ENCODE measurements at regions not wholly inside any gene's neighbourhood (a gene's known extent, or its start where the extent isn't known, plus 50 kb on each side); places are given as distances from the start of the nearest gene placed in this dataset.

DNA sequence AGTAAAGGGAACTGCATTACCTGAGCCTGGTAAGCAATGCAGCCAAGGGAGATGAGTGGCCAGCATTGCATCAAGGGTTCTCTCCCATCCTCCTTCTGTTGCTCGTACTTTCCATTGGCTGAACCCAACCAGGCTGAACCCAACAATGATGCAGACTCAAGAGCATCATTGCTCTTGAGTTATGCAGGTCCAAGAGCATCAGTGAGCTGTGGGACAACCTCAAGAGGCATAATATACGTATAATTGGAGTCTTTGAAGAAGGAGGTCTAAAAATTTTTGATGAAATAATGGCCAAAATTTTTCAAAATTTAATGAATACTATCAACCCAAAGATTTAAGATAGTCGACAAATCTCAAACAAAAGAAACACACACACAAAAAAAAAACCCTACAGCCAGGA, 213.0 kb downstream of the RNF152 start:
- TF ChIP-seq, protein P1, sequence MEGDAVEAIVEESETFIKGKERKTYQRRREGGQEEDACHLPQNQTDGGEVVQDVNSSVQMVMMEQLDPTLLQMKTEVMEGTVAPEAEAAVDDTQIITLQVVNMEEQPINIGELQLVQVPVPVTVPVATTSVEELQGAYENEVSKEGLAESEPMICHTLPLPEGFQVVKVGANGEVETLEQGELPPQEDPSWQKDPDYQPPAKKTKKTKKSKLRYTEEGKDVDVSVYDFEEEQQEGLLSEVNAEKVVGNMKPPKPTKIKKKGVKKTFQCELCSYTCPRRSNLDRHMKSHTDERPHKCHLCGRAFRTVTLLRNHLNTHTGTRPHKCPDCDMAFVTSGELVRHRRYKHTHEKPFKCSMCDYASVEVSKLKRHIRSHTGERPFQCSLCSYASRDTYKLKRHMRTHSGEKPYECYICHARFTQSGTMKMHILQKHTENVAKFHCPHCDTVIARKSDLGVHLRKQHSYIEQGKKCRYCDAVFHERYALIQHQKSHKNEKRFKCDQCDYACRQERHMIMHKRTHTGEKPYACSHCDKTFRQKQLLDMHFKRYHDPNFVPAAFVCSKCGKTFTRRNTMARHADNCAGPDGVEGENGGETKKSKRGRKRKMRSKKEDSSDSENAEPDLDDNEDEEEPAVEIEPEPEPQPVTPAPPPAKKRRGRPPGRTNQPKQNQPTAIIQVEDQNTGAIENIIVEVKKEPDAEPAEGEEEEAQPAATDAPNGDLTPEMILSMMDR (IDR thresholded peaks at IDR 0.05): no peak
- H3K9me3 Mint-ChIP-seq (ENCODE audit: low read depth): peaks cover 34% of the 10 kb centered on the region
- H3K27me3 Mint-ChIP-seq (ENCODE audit: low read depth): no peaks in the 10 kb centered on the region
- H3K4me3 Mint-ChIP-seq (ENCODE audit: unreplicated experiment): no peak overlapping the region
- peaks cover 14% of the 10 kb centered on the region for H3K36me3 Mint-ChIP-seq (ENCODE audit: low read depth)
- H3K4me1 Mint-ChIP-seq (ENCODE audit: low read depth): no peaks in the 10 kb centered on the region
- no peak for DNase-seq (ENCODE audit: low spot score)
- no peak overlapping the region for H3K27ac Mint-ChIP-seq (ENCODE audit: unreplicated experiment)

DNA sequence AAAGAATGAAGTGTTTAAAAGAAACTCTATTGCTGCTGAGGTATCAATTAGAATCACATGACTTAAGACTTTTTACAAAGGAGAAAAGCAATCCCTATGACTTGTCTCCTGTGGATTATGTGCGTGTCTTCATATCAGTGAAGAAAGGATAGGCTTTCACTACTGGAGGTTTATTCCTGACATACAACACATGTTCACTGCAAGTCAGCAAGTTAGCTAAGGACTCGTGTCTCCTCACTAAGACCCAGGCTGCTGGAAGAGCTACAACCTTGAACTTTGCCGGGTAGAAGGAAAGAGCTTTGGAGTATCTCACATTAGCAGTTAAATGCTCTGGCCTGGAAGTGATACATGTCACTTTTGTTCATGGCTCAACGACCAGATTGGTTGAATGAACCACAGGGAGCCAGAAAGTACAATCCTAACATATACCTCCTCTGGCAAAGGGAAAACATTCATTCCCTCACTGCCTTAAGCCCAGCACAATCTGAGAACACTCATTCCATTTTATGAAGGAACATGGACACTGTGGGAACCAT, 215.3 kb downstream of the RNF152 start:
- TF ChIP-seq, protein P1 (IDR thresholded peaks at IDR 0.05): no peak
- H3K4me3 Mint-ChIP-seq (ENCODE audit: unreplicated experiment): no peak overlapping the region
- H3K4me1 Mint-ChIP-seq (ENCODE audit: low read depth): no peaks in the 10 kb centered on the region
- H3K27ac Mint-ChIP-seq (ENCODE audit: unreplicated experiment): no peak overlapping the region
- H3K36me3 Mint-ChIP-seq (ENCODE audit: low read depth): peaks cover 14% of the 10 kb centered on the region
- H3K27me3 Mint-ChIP-seq (ENCODE audit: low read depth): no peaks in the 10 kb centered on the region
- peaks cover 31% of the 10 kb centered on the region for H3K9me3 Mint-ChIP-seq (ENCODE audit: low read depth)
- DNase-seq (ENCODE audit: low spot score): no peak

DNA sequence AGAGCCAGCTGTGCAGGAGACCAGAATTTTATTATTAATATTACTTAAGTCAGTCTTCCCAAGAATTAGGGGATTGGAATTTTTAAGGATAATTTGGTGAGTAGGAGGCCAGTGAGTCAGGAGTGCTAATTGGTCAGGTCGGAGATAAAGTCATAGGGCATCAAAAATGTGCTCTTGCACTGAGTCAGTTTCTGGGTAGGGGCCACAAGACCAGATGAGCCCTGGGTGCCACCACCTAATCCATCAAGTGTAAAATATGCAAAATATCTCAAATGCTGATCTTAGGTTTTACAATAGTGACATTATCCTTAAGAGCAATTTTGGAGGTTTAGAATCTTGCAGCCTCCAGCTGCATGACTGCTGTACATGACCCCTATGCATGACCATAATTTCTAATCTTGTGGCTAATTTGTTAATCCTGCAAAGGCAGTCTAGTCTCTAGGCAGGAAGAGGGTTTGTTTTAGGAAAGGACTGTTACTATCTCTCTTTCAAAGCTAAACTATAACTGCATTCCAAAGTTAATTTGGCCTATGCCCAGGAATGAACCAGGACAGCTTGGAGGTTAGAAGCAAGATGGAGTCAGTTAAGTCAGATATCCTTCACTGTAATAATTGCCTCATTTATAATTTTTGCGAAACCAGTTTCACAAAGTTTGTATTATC, 215.9 kb downstream of the RNF152 start:
- peaks cover 14% of the 10 kb centered on the region for H3K36me3 Mint-ChIP-seq (ENCODE audit: low read depth)
- no peak overlapping the region for H3K27ac Mint-ChIP-seq (ENCODE audit: unreplicated experiment)
- H3K9me3 Mint-ChIP-seq (ENCODE audit: low read depth): peaks cover 31% of the 10 kb centered on the region
- no peak overlapping the region for H3K4me3 Mint-ChIP-seq (ENCODE audit: unreplicated experiment)
- DNase-seq (ENCODE audit: low spot score): no peak
- TF ChIP-seq, protein P1 (IDR thresholded peaks at IDR 0.05): no peak
- no peaks in the 10 kb centered on the region for H3K4me1 Mint-ChIP-seq (ENCODE audit: low read depth)
- no peaks in the 10 kb centered on the region for H3K27me3 Mint-ChIP-seq (ENCODE audit: low read depth)

DNA sequence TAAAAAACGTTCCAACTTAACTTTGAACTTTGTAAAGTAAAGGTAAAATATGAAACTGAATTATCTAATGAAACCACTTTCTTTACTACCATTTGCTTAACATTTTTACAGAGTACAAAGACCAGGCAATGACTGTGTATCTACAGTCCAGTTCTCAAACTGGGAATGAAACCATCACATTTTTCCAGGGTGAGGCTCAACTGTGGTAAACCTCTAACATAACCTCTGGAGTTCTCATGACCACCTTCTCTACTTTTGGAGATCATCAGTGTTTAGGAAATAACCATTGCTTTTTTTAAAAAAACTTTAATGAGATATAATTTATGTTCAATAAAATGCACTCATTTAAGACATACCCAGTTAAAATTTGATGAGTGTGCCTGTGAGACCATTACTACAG, 223.5 kb downstream of the RNF152 start:
- Mint-ChIP-seq H3K4me3 (ENCODE audit: unreplicated experiment) (no peak overlapping the region), H3K27ac (ENCODE audit: unreplicated experiment) (no peak overlapping the region), H3K9me3 (ENCODE audit: low read depth) (peaks cover 3% of the 10 kb centered on the region), H3K27me3 (ENCODE audit: low read depth) (no peaks in the 10 kb centered on the region), H3K4me1 (ENCODE audit: low read depth) (peaks cover 42% of the 10 kb centered on the region), H3K36me3 (ENCODE audit: low read depth) (no peaks in the 10 kb centered on the region)
- no peak for DNase-seq (ENCODE audit: low spot score)
- TF ChIP-seq, protein P1 (IDR thresholded peaks at IDR 0.05): no peak

DNA sequence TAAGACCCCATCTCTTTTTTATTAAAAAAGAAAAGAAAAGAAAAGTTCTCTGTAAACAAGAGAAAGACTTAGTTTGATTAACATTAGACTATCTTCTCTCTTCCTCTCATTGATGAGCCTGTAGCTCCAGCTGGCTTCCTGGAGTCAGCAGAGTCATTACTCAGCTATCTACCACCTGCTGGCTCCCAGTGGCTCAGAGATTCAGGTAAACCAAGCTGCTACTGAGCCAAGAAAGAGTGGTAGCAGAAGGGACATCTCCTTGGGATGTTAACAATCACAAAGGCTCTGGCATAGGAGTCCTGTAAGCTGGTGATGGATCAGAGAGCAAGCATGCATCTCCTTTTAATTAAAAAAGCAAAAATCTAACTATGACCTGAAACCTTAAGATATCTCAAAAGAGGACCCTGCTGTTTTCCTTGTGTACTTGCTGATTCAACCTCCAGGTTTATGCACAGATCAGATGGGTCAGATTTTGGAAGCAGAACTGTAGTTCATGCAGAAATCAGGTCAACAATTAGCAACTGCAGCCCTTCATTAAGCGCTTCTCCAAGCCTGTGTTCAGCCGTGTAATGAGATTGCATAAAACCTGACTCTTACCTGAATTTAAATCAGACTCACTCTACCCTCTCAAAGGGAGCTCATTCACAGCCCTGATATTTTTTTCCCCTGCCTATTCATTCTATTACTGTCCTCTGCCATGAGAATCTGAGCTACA, 225.8 kb downstream of the RNF152 start:
- Mint-ChIP-seq H3K4me3 (ENCODE audit: unreplicated experiment) (no peak overlapping the region), H3K4me1 (ENCODE audit: low read depth) (peaks cover 42% of the 10 kb centered on the region), H3K9me3 (ENCODE audit: low read depth) (peaks cover 11% of the 10 kb centered on the region), H3K27me3 (ENCODE audit: low read depth) (no peaks in the 10 kb centered on the region), H3K36me3 (ENCODE audit: low read depth) (peaks cover 2% of the 10 kb centered on the region), H3K27ac (ENCODE audit: unreplicated experiment) (no peak overlapping the region)
- TF ChIP-seq, protein P1 (IDR thresholded peaks at IDR 0.05): no peak
- no peak for DNase-seq (ENCODE audit: low spot score)
